ENCODE measurements at regions not wholly inside any gene's neighbourhood (a gene's known extent, or its start where the extent isn't known, plus 50 kb on each side); places are given as distances from the start of the nearest gene placed in this dataset.

- no peak for TF ChIP-seq POLR2A (IDR thresholded peaks at IDR 0.05)
- TF ChIP-seq, protein P1, sequence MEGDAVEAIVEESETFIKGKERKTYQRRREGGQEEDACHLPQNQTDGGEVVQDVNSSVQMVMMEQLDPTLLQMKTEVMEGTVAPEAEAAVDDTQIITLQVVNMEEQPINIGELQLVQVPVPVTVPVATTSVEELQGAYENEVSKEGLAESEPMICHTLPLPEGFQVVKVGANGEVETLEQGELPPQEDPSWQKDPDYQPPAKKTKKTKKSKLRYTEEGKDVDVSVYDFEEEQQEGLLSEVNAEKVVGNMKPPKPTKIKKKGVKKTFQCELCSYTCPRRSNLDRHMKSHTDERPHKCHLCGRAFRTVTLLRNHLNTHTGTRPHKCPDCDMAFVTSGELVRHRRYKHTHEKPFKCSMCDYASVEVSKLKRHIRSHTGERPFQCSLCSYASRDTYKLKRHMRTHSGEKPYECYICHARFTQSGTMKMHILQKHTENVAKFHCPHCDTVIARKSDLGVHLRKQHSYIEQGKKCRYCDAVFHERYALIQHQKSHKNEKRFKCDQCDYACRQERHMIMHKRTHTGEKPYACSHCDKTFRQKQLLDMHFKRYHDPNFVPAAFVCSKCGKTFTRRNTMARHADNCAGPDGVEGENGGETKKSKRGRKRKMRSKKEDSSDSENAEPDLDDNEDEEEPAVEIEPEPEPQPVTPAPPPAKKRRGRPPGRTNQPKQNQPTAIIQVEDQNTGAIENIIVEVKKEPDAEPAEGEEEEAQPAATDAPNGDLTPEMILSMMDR (IDR thresholded peaks at IDR 0.05) = no peak
Measured at GRCh38 chr3:162610261-162610660, 1113.7 kb downstream of the OTOL1 start.
